Neural cell (in vitro differentiated cells): ENCODE measurements at regions not wholly inside any gene's neighbourhood (a gene's known extent, or its start where the extent isn't known, plus 50 kb on each side); places are given as distances from the start of the nearest gene placed in this dataset.

Experiments used
- H2AFZ ChIP-seq: fragments of 200-600, 300-800 bp; sonication (generic), shearing (Covaris generic); 2 replicates; pipeline ENCODE4 v1.6.0; 2014; ENCODE audit warnings: low read depth, mild to moderate bottlenecking, antibody characterized with exemption, low read length, moderate library complexity
- H3F3A ChIP-seq: fragments of 200-600 bp; shearing (Covaris generic); 2 replicates; pipeline ENCODE4 v1.6.1; 2016; ENCODE audit warnings: mild to moderate bottlenecking, moderate library complexity, mixed read lengths, antibody characterized with exemption, low read length; ENCODE audit not compliant: insufficient read depth, poor library complexity, severe bottlenecking
- H3K27ac ChIP-seq: fragments of 200-600, 300-800 bp; sonication (generic), shearing (Covaris generic); 2 replicates; pipeline ENCODE4 v1.5.1; 2014; ENCODE audit warnings: mild to moderate bottlenecking, low read length, moderate library complexity
- H3K27me3 ChIP-seq: fragments of 300-800, 200-600 bp; sonication (generic), shearing (Covaris generic); 2 replicates; pipeline ENCODE4 v1.6.0; 2014; ENCODE audit warnings: mild to moderate bottlenecking, low read depth, low read length, moderate library complexity; ENCODE audit not compliant: insufficient read depth
- H3K36me3 ChIP-seq: fragments of 300-800, 200-600 bp; sonication (generic), shearing (Covaris generic); 2 replicates; pipeline ENCODE4 v1.5.1; 2014; ENCODE audit warnings: mild to moderate bottlenecking, antibody characterized with exemption, low read length, moderate library complexity; ENCODE audit not compliant: insufficient read depth
- H3K4me2 ChIP-seq: fragments of 300-800, 200-600 bp; sonication (generic), shearing (Covaris generic); 2 replicates; pipeline ENCODE4 v1.6.0; 2014; ENCODE audit warnings: mild to moderate bottlenecking, low read length
- H3K4me3 ChIP-seq: fragments of 300-800, 200-600 bp; sonication (generic), shearing (Covaris generic); 2 replicates; pipeline ENCODE4 v1.5.1; 2014; ENCODE audit warnings: mild to moderate bottlenecking, low read length, moderate library complexity
- H3K79me2 ChIP-seq: fragments of 200-600 bp; shearing (Covaris generic); replicated peaks from 2 replicates; pipeline ENCODE4 v1.6.0; 2014; ENCODE audit warnings: mild to moderate bottlenecking, low read length, moderate library complexity; ENCODE audit not compliant: insufficient read depth
- H3K9ac ChIP-seq: fragments of 300-800, 200-600 bp; sonication (generic), shearing (Covaris generic); 2 replicates; pipeline ENCODE4 v1.6.1; 2016; ENCODE audit warnings: mild to moderate bottlenecking, low read length, mixed read lengths
- H3K9me2 ChIP-seq: fragments of 200-600 bp; shearing (Covaris generic); 2 replicates; pipeline ENCODE4 v1.6.1; 2016; ENCODE audit warnings: mild to moderate bottlenecking, low read length, mixed read lengths; ENCODE audit not compliant: insufficient read depth
- H3K9me3 ChIP-seq: fragments of 200-600, 300-800 bp; sonication (generic), shearing (Covaris generic); 2 replicates; pipeline ENCODE4 v1.6.1; 2016; ENCODE audit warnings: mild to moderate bottlenecking, mixed run types, low read length, moderate library complexity, mixed read lengths
- H4K20me1 ChIP-seq: fragments of 200-600 bp; shearing (Covaris generic); 2 replicates; pipeline ENCODE4 v1.6.1; 2016; ENCODE audit warnings: mild to moderate bottlenecking, mixed run types; ENCODE audit not compliant: insufficient read depth
- EP300 ChIP-seq: fragments of 450-650 bp; conservative IDR thresholded peaks from 2 replicates; pipeline ENCODE4 v1.6.1; 2014; ENCODE audit warnings: antibody characterized with exemption, mild to moderate bottlenecking, moderate library complexity; ENCODE audit not compliant: poor library complexity, severe bottlenecking
- EZH2 ChIP-seq: fragments of 200-600, 300-800 bp; shearing (Covaris generic), sonication (generic); IDR thresholded peaks from 2 replicates; pipeline ENCODE4 v1.6.1; 2014; ENCODE audit warnings: antibody characterized with exemption, low read length, borderline replicate concordance, mild to moderate bottlenecking; ENCODE audit not compliant: insufficient read depth, poor library complexity, severe bottlenecking
- MXI1 ChIP-seq: fragments of 450-650 bp; conservative IDR thresholded peaks from 2 replicates; pipeline ENCODE4 v1.6.1; 2014; ENCODE audit warnings: antibody characterized with exemption, mild to moderate bottlenecking; ENCODE audit not compliant: poor library complexity, severe bottlenecking
- POLR2AphosphoS5 ChIP-seq: IDR thresholded peaks from 2 replicates; pipeline ENCODE4 v1.6.1; 2012
- RAD21 ChIP-seq: fragments of 450-650 bp; conservative IDR thresholded peaks from 2 replicates; pipeline ENCODE4 v1.6.1; 2014; ENCODE audit warnings: antibody characterized with exemption, mild to moderate bottlenecking, moderate library complexity
- SMC3 ChIP-seq: fragments of 450-650 bp; conservative IDR thresholded peaks from 2 replicates; pipeline ENCODE4 v1.6.1; 2014; ENCODE audit warnings: antibody characterized with exemption, mild to moderate bottlenecking, moderate library complexity; ENCODE audit not compliant: poor library complexity
- TAF1 ChIP-seq: IDR thresholded peaks from 2 replicates; pipeline ENCODE4 v1.6.1; 2012; ENCODE audit warnings: low read depth
- TF ChIP-seq, protein P1 (sequence below): IDR thresholded peaks from 2 replicates; pipeline ENCODE4 v1.6.1; 2012; ENCODE audit warnings: borderline replicate concordance
- TF ChIP-seq, protein P2 (sequence below): fragments of 450-650 bp; IDR thresholded peaks from 2 replicates; pipeline ENCODE4 v1.5.1; 2014; ENCODE audit warnings: antibody characterized with exemption, mild to moderate bottlenecking, moderate library complexity; ENCODE audit not compliant: poor library complexity, severe bottlenecking

DNA sequence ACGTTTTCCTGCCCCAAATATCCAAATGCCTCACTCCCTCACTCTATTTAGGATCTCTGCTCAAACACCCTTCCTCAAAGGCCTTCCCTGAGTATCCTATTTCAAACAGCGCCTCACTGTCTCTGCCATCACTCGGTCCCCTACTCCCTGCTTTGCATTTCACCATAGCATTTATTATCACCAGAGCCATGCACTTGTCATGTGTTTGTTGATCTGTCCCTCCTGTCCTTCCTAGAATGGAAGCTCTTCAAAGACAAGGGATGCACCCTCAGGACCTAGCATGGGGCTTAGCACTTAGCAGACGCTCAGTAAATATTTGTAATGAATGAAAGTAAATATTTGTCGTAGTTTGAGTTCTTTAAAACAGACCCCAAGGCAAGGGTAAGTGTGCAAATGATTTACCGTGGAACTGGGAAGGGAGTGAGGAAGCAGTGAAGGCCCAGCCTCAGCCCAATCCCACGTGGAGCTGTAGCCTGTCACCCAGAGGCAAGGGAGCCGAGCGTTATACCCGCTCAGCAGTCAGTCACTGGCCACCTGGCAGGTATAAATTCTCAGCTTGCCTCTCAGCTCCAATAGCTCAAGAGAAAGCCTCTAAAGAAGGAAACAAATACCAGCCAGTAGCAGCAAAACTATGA, 97.7 kb upstream of the KIF2A start:
- Histone ChIP-seq H3K36me3 (no peaks in the 10 kb centered on the region), H3K9me3 (no peaks in the 10 kb centered on the region), H3K9ac (no peak overlapping the region), H3K27ac (no peak overlapping the region), H3K4me2 (no peak overlapping the region), H3K79me2 (no peaks in the 10 kb centered on the region), H3F3A (no peaks in the 10 kb centered on the region), H2AFZ (no peak overlapping the region), H3K27me3 (no peaks in the 10 kb centered on the region), H3K9me2 (no peaks in the 10 kb centered on the region), H3K4me3 (no peak overlapping the region), H4K20me1 (no peaks in the 10 kb centered on the region)
- TF ChIP-seq EZH2 = no peak
- TF ChIP-seq POLR2AphosphoS5 = no peak
- no peak for TF ChIP-seq TAF1
- TF ChIP-seq, protein P1, sequence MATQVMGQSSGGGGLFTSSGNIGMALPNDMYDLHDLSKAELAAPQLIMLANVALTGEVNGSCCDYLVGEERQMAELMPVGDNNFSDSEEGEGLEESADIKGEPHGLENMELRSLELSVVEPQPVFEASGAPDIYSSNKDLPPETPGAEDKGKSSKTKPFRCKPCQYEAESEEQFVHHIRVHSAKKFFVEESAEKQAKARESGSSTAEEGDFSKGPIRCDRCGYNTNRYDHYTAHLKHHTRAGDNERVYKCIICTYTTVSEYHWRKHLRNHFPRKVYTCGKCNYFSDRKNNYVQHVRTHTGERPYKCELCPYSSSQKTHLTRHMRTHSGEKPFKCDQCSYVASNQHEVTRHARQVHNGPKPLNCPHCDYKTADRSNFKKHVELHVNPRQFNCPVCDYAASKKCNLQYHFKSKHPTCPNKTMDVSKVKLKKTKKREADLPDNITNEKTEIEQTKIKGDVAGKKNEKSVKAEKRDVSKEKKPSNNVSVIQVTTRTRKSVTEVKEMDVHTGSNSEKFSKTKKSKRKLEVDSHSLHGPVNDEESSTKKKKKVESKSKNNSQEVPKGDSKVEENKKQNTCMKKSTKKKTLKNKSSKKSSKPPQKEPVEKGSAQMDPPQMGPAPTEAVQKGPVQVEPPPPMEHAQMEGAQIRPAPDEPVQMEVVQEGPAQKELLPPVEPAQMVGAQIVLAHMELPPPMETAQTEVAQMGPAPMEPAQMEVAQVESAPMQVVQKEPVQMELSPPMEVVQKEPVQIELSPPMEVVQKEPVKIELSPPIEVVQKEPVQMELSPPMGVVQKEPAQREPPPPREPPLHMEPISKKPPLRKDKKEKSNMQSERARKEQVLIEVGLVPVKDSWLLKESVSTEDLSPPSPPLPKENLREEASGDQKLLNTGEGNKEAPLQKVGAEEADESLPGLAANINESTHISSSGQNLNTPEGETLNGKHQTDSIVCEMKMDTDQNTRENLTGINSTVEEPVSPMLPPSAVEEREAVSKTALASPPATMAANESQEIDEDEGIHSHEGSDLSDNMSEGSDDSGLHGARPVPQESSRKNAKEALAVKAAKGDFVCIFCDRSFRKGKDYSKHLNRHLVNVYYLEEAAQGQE = no peak

DNA sequence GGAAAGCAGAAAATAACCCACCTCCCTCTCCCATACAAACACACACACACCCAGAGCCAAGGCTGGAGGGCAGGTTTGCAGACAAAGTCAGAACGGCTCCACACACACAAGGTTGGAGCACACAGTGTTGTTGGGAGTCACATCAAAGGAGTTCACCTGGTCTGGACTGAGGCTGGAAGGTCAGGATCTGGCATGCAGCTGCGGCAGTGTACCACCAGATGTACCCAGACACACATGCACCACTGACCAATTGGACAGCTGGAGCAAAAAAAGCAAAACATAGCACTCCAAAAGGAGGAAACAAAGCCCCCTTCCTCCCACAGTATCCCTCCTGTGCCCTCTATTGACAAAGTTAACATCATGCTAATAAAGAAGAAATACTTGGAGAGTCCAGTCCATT, 94.6 kb upstream of the KIF2A start:
- TF ChIP-seq EP300 = no peak

DNA sequence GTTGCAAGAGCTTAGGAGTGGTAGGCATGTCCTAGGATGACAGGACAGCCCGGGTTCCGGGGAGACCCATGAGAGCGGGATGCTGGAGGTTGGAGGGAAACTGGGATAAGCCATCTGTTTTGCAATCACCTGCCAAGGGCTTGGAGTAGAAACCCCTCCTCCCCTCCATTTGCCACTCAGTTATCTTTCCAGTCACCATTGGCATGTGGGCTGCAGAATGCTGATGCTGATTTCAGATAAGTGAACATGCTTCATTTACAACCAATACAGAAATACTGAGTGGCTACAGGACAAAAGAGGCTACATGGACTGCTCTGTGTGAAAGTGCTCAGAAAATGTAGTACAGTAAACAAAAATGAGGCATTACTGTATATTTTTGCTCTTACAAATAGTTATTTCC, 93.4 kb upstream of the KIF2A start:
- no peaks in the 10 kb centered on the region for H3K79me2 ChIP-seq

More for the DNA sequence above, 94.6 kb upstream of the KIF2A start:
- Histone ChIP-seq H3F3A (no peaks in the 10 kb centered on the region), H4K20me1 (no peaks in the 10 kb centered on the region), H3K9ac (no peak overlapping the region), H3K27me3 (no peaks in the 10 kb centered on the region), H3K4me3 (no peak overlapping the region), H2AFZ (no peak overlapping the region), H3K36me3 (no peaks in the 10 kb centered on the region), H3K9me3 (no peaks in the 10 kb centered on the region), H3K79me2 (no peaks in the 10 kb centered on the region), H3K4me2 (no peak overlapping the region), H3K27ac (no peak overlapping the region), H3K9me2 (no peaks in the 10 kb centered on the region)

More for the DNA sequence above, 93.4 kb upstream of the KIF2A start:
- Histone ChIP-seq H2AFZ (no peak overlapping the region), H3K9me3 (no peaks in the 10 kb centered on the region), H3K36me3 (no peaks in the 10 kb centered on the region), H3K4me3 (no peak overlapping the region), H3K9ac (no peak overlapping the region), H3K9me2 (no peaks in the 10 kb centered on the region), H3F3A (no peaks in the 10 kb centered on the region), H3K27ac (no peak overlapping the region), H3K4me2 (no peak overlapping the region), H3K27me3 (no peaks in the 10 kb centered on the region), H4K20me1 (no peaks in the 10 kb centered on the region)
- no peak for TF ChIP-seq TAF1
- TF ChIP-seq SMC3 = no peak
- TF ChIP-seq, protein P2, sequence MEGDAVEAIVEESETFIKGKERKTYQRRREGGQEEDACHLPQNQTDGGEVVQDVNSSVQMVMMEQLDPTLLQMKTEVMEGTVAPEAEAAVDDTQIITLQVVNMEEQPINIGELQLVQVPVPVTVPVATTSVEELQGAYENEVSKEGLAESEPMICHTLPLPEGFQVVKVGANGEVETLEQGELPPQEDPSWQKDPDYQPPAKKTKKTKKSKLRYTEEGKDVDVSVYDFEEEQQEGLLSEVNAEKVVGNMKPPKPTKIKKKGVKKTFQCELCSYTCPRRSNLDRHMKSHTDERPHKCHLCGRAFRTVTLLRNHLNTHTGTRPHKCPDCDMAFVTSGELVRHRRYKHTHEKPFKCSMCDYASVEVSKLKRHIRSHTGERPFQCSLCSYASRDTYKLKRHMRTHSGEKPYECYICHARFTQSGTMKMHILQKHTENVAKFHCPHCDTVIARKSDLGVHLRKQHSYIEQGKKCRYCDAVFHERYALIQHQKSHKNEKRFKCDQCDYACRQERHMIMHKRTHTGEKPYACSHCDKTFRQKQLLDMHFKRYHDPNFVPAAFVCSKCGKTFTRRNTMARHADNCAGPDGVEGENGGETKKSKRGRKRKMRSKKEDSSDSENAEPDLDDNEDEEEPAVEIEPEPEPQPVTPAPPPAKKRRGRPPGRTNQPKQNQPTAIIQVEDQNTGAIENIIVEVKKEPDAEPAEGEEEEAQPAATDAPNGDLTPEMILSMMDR = no peak
- no peak for TF ChIP-seq EZH2
- no peak for TF ChIP-seq MXI1
- TF ChIP-seq EP300 = no peak
- TF ChIP-seq RAD21 = no peak
- TF ChIP-seq POLR2AphosphoS5 = no peak
- TF ChIP-seq, protein P1 = no peak
